ENCODE measurements at regions not wholly inside any gene's neighbourhood (a gene's known extent, or its start where the extent isn't known, plus 50 kb on each side); places are given as distances from the start of the nearest gene placed in this dataset.
"Not testable (repeated sequence)": the region's sequence is repeated elsewhere in the genome, so short reads cannot be mapped to it uniquely, and the experiment has no call there.

- no peaks in the 10 kb centered on the region for H3K36me3 ChIP-seq
- H3K4me1 ChIP-seq (replicated peaks) = peaks cover 8% of the 10 kb centered on the region; the same call in 1 of the 2 replicates
- H3K27me3 ChIP-seq (replicated peaks) = no peaks in the 10 kb centered on the region
- H3K9me3 ChIP-seq (replicated peaks) = peaks cover 4% of the 10 kb centered on the region; the same call in 1 of the 2 replicates
- H3K27ac ChIP-seq = no peak overlapping the region
- no peak overlapping the region for H3K4me3 ChIP-seq
- no peak for DNase-seq (ENCODE audit: low read depth in 1 of 2, low spot score in 2 of 2)
Measured at GRCh38 chr20:43831481-43832065, 83.1 kb upstream of the TOX2 start.

- Histone ChIP-seq H3K4me3 (no peak overlapping the region), H3K9me3 (replicated peaks) (peaks cover 4% of the 10 kb centered on the region; the same call in 1 of the 2 replicates), H3K27me3 (replicated peaks) (peaks cover 3% of the 10 kb centered on the region), H3K36me3 (no peaks in the 10 kb centered on the region), H3K27ac (no peak overlapping the region), H3K4me1 (replicated peaks) (peaks cover under 1% of the 10 kb centered on the region; the same call in 1 of the 2 replicates)
- DNase-seq (ENCODE audit: low read depth in 1 of 2, low spot score in 2 of 2) = no peak
Measured at GRCh38 chr20:43830883-43831282, 83.8 kb upstream of the TOX2 start.

GRCh38 chr20:43829951-43830690 is 84.5 kb upstream of the TOX2 start:
- Histone ChIP-seq H3K4me1 (replicated peaks) (no peaks in the 10 kb centered on the region), H3K4me3 (no peak overlapping the region), H3K27me3 (replicated peaks) (peaks cover 4% of the 10 kb centered on the region), H3K9me3 (replicated peaks) (peaks cover 4% of the 10 kb centered on the region; the same call in 1 of the 2 replicates), H3K36me3 (no peaks in the 10 kb centered on the region), H3K27ac (no peak overlapping the region)
- DNase-seq (ENCODE audit: low read depth in 1 of 2, low spot score in 2 of 2) = no peak

- Histone ChIP-seq H3K9me3 (replicated peaks) (peaks cover 4% of the 10 kb centered on the region; the same call in 1 of the 2 replicates), H3K27me3 (replicated peaks) (peaks cover 4% of the 10 kb centered on the region), H3K4me1 (replicated peaks) (no peaks in the 10 kb centered on the region), H3K4me3 (no peak overlapping the region), H3K36me3 (no peaks in the 10 kb centered on the region), H3K27ac (no peak overlapping the region)
- DNase-seq (ENCODE audit: low read depth in 1 of 2, low spot score in 2 of 2) = no peak
Measured at GRCh38 chr20:43827940-43828562, 86.6 kb upstream of the TOX2 start.

GRCh38 chr20:43826943-43827342 is 87.7 kb upstream of the TOX2 start:
- DNase-seq (ENCODE audit: low read depth in 1 of 2, low spot score in 2 of 2); H3K4me3 ChIP-seq; H3K4me1 ChIP-seq (replicated peaks); H3K9me3 ChIP-seq (replicated peaks); H3K27me3 ChIP-seq (replicated peaks); H3K36me3 ChIP-seq; H3K27ac ChIP-seq: not testable (repeated sequence)

GRCh38 chr20:43825581-43825980 is 89.1 kb upstream of the TOX2 start:
- Histone ChIP-seq H3K9me3 (replicated peaks) (peaks cover 4% of the 10 kb centered on the region; the same call in 1 of the 2 replicates), H3K27ac (no peak overlapping the region), H3K4me3 (no peak overlapping the region), H3K36me3 (no peaks in the 10 kb centered on the region), H3K4me1 (replicated peaks) (no peaks in the 10 kb centered on the region), H3K27me3 (replicated peaks) (peaks cover 4% of the 10 kb centered on the region)
- DNase-seq (ENCODE audit: low read depth in 1 of 2, low spot score in 2 of 2) = no peak

- no peak for DNase-seq (ENCODE audit: low read depth in 1 of 2, low spot score in 2 of 2)
- no peaks in the 10 kb centered on the region for H3K36me3 ChIP-seq
- H3K9me3 ChIP-seq (replicated peaks) = peaks cover 3% of the 10 kb centered on the region; the same call in 1 of the 2 replicates
- H3K4me1 ChIP-seq (replicated peaks) = no peaks in the 10 kb centered on the region
- H3K4me3 ChIP-seq = no peak overlapping the region
- peaks cover 4% of the 10 kb centered on the region for H3K27me3 ChIP-seq (replicated peaks)
- H3K27ac ChIP-seq = no peak overlapping the region
Measured at GRCh38 chr20:43825051-43825402, 89.6 kb upstream of the TOX2 start.

- no peaks in the 10 kb centered on the region for H3K9me3 ChIP-seq (replicated peaks)
- peaks cover 4% of the 10 kb centered on the region for H3K27me3 ChIP-seq (replicated peaks)
- H3K4me3 ChIP-seq = no peak overlapping the region
- H3K4me1 ChIP-seq (replicated peaks) = no peaks in the 10 kb centered on the region
- no peak for DNase-seq (ENCODE audit: low read depth in 1 of 2, low spot score in 2 of 2)
- no peak overlapping the region for H3K27ac ChIP-seq
- H3K36me3 ChIP-seq = no peaks in the 10 kb centered on the region
Measured at GRCh38 chr20:43824309-43825050, 90.2 kb upstream of the TOX2 start.

- Histone ChIP-seq H3K27ac (no peak overlapping the region), H3K9me3 (replicated peaks) (no peaks in the 10 kb centered on the region), H3K4me1 (replicated peaks) (no peaks in the 10 kb centered on the region), H3K27me3 (replicated peaks) (peaks cover 4% of the 10 kb centered on the region), H3K4me3 (no peak overlapping the region), H3K36me3 (no peaks in the 10 kb centered on the region)
- DNase-seq (ENCODE audit: low read depth in 1 of 2, low spot score in 2 of 2) = no peak
Measured at GRCh38 chr20:43821795-43822194, 92.9 kb upstream of the TOX2 start.

- H3K9me3 ChIP-seq (replicated peaks) = no peaks in the 10 kb centered on the region
- H3K4me3 ChIP-seq = no peak overlapping the region
- no peaks in the 10 kb centered on the region for H3K36me3 ChIP-seq
- DNase-seq (ENCODE audit: low read depth in 1 of 2, low spot score in 2 of 2) = no peak
- no peaks in the 10 kb centered on the region for H3K4me1 ChIP-seq (replicated peaks)
- H3K27me3 ChIP-seq (replicated peaks) = peaks cover under 1% of the 10 kb centered on the region
- no peak overlapping the region for H3K27ac ChIP-seq
Measured at GRCh38 chr20:43820731-43821330, 93.8 kb upstream of the TOX2 start.

- Histone ChIP-seq H3K27me3 (replicated peaks) (no peaks in the 10 kb centered on the region), H3K27ac (no peak overlapping the region), H3K4me3 (no peak overlapping the region), H3K9me3 (replicated peaks) (peaks cover 10% of the 10 kb centered on the region), H3K4me1 (replicated peaks) (no peaks in the 10 kb centered on the region), H3K36me3 (no peaks in the 10 kb centered on the region)
- DNase-seq (ENCODE audit: low read depth in 1 of 2, low spot score in 2 of 2) = no peak
Measured at GRCh38 chr20:43812216-43812615, 85.4 kb upstream of the GTSF1L start.

GRCh38 chr20:43809206-43809819 is 82.5 kb upstream of the GTSF1L start:
- H3K27me3 ChIP-seq (replicated peaks) = no peaks in the 10 kb centered on the region

GRCh38 chr20:43804781-43805180 is 78.0 kb upstream of the GTSF1L start:
- peaks cover 5% of the 10 kb centered on the region for H3K9me3 ChIP-seq (replicated peaks)
- H3K4me1 ChIP-seq (replicated peaks) = no peaks in the 10 kb centered on the region
- no peak overlapping the region for H3K4me3 ChIP-seq
- H3K27me3 ChIP-seq (replicated peaks) = no peaks in the 10 kb centered on the region
- H3K36me3 ChIP-seq = no peaks in the 10 kb centered on the region
- H3K27ac ChIP-seq = no peak overlapping the region
- no peak for DNase-seq (ENCODE audit: low read depth in 1 of 2, low spot score in 2 of 2)

More at GRCh38 chr20:43809206-43809819, 82.5 kb upstream of the GTSF1L start:
- no peak for DNase-seq (ENCODE audit: low read depth in 1 of 2, low spot score in 2 of 2)
- Histone ChIP-seq H3K4me1 (replicated peaks) (no peaks in the 10 kb centered on the region), H3K9me3 (replicated peaks) (peaks cover 10% of the 10 kb centered on the region), H3K4me3 (no peak overlapping the region), H3K36me3 (no peaks in the 10 kb centered on the region), H3K27ac (no peak overlapping the region)

Data from SJSA1 (cell line).